ENCODE measurements at regions not wholly inside any gene's neighbourhood (a gene's known extent, or its start where the extent isn't known, plus 50 kb on each side); places are given as distances from the start of the nearest gene placed in this dataset.

DNA sequence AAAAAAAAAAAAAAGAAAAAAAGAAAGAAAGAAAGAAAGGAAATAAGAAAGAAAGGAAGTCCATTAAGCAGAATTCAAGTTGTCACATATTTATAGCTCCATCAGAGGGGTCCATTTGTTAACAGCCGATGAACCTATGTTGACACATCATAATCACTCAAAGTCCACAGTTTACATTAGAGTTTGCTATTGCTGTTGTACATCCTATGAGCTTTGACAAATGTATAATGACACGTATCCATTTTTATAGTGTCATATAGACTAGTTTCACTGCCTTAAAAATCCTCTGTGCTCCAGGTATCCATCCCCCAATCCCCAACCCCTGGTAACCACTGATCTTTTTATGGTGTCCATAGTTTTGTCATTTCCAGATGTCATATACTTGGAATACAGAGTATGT is 335.2 kb downstream of the RND3 start:
- Histone ChIP-seq H2AFZ (ENCODE audit: low read length) (no peak overlapping the region), H4K5ac (ENCODE audit: insufficient read length, low read depth, low read length) (no peak overlapping the region), H3K9ac (ENCODE audit: extremely low read depth, insufficient read length, low read length) (no peak overlapping the region), H4K8ac (replicated peaks; ENCODE audit: insufficient read length, low read depth, low read length) (no peak overlapping the region), H2BK120ac (ENCODE audit: low read depth, low read length, poor library complexity, severe bottlenecking) (no peak overlapping the region), H3K18ac (ENCODE audit: insufficient read length, low read depth, low read length) (no peak overlapping the region), H3K27ac (ENCODE audit: insufficient read length, low read depth, low read length) (no peak overlapping the region), H2AK5ac (ENCODE audit: insufficient read length, low read length) (no peak overlapping the region), H3K14ac (ENCODE audit: insufficient read depth, low read length) (no peak overlapping the region), H2BK12ac (ENCODE audit: insufficient read length, low read depth, low read length) (no peak overlapping the region), H2BK5ac (ENCODE audit: insufficient read length, low read length) (no peak overlapping the region), H3K23me2 (ENCODE audit: insufficient read length, low read depth, low read length, poor library complexity, severe bottlenecking) (no peaks in the 10 kb centered on the region), H3K4me1 (ENCODE audit: insufficient read depth, low read length) (no peaks in the 10 kb centered on the region), H3K56ac (ENCODE audit: insufficient read length, low read depth, low read length) (no peak overlapping the region), H3K23ac (ENCODE audit: insufficient read length, low read depth, low read length) (no peak overlapping the region), H3T11ph (ENCODE audit: low read length) (no peak overlapping the region), H2BK20ac (ENCODE audit: low read depth, low read length, poor library complexity, severe bottlenecking) (no peak overlapping the region), H3K79me2 (ENCODE audit: insufficient read depth, low read length) (no peaks in the 10 kb centered on the region), H3K79me1 (ENCODE audit: insufficient read depth, low read depth, low read length, poor library complexity, severe bottlenecking) (no peaks in the 10 kb centered on the region), H3K4me2 (ENCODE audit: insufficient read depth, insufficient read length, low read length) (no peak overlapping the region), H2BK15ac (ENCODE audit: low read depth, low read length) (no peak overlapping the region), H3K4ac (ENCODE audit: low read depth, low read length) (no peak overlapping the region), H4K20me1 (ENCODE audit: control insufficient read depth, insufficient read depth, insufficient read length) (no peaks in the 10 kb centered on the region), H3K27me3 (ENCODE audit: insufficient read depth, low read length) (no peaks in the 10 kb centered on the region), H3K9me3 (ENCODE audit: control insufficient read depth, low read depth, low read length) (peaks cover 2% of the 10 kb centered on the region), H4K91ac (ENCODE audit: insufficient read length, low read depth, low read length) (no peak overlapping the region)
- Mint-ChIP-seq H3K36me3 (ENCODE audit: insufficient read depth in 1 of 3, low read depth in 3 of 3) (peaks cover 4 to 8% (median 7%) of the 10 kb centered on the region in 3 experiments), H3K9me3 (peaks cover 8% of the 10 kb centered on the region in 2 experiments), H3K4me3 (no peak overlapping the region), H3K27ac (no peak overlapping the region), H3K4me1 (no peaks in the 10 kb centered on the region), H3K27me3 (ENCODE audit: low read depth) (no peaks in the 10 kb centered on the region)
- TF ChIP-seq CTCF (conservative IDR thresholded peaks at IDR 0.05): no peak
- no CpG with 5 or more reads among the region's 2 CpGs for WGBS (ENCODE audit: extremely low coverage, insufficient read length, low lambda C conversion rate)
- DNase-seq: no peak
